ENCODE measurements at regions not wholly inside any gene's neighbourhood (a gene's known extent, or its start where the extent isn't known, plus 50 kb on each side); places are given as distances from the start of the nearest gene placed in this dataset.

DNA sequence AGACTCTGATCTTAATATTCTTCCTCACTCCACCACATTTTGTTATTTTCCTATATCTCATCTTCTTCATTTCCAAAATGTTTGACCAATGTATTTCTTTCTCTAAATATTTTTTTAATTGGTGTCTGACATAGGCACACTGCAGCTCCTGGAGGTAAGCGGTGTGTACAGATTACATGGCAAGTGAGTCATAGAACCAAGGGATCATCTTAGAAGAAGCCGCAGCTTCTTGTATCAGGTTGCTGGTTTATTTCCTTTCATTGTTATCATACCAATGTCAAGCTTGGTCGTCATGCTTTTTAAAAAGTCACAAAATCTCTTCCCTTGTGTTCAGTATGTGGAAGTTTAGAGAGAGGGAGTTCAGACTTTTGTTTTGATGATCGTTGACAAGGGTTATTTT is 526.1 kb upstream of the CDH18 start:
- Histone ChIP-seq H3K36me3 (ENCODE audit: control insufficient read depth, insufficient read depth, low read length) (no peaks in the 10 kb centered on the region), H3K9ac (ENCODE audit: low read depth, low read length) (no peak overlapping the region), H3K4me3 (ENCODE audit: low read depth, low read length) (no peak overlapping the region), H3K27me3 (ENCODE audit: control insufficient read depth, insufficient read depth, low read length) (no peaks in the 10 kb centered on the region), H3K4me1 (ENCODE audit: control insufficient read depth, insufficient read depth, low read length) (no peaks in the 10 kb centered on the region), H3K9me3 (ENCODE audit: control insufficient read depth, insufficient read depth, low read length) (no peaks in the 10 kb centered on the region)

- H3K4me1 ChIP-seq (ENCODE audit: control insufficient read depth, insufficient read depth, low read length): no peaks in the 10 kb centered on the region
- H3K36me3 ChIP-seq (ENCODE audit: control insufficient read depth, insufficient read depth, low read length): no peaks in the 10 kb centered on the region
- H3K4me3 ChIP-seq (ENCODE audit: low read depth, low read length): no peak overlapping the region
- H3K27me3 ChIP-seq (ENCODE audit: control insufficient read depth, insufficient read depth, low read length): no peaks in the 10 kb centered on the region
- H3K9ac ChIP-seq (ENCODE audit: low read depth, low read length): no peak overlapping the region
- H3K9me3 ChIP-seq (ENCODE audit: control insufficient read depth, insufficient read depth, low read length): no peaks in the 10 kb centered on the region
Observed at GRCh38 chr5:20500546-20500945, 512.5 kb upstream of the CDH18 start.

DNA sequence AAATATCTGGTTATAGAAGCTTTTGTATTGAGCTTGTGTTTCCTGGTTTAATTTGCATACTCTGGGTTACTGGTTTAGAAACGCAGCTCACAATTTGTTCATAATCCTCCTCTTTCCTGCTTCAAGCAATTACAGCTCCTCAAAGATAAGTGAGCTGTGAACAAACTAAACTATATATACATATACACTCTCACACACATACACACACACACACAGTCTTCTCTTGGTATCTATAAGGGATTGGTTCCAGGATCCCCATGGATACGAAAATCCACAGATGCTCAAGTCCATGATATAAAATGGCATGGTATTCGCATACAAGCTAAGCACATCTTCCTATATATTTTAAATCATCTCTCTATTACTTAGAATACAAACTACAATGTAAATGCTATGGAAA is 510.9 kb upstream of the CDH18 start:
- Histone ChIP-seq H3K9me3 (ENCODE audit: control insufficient read depth, insufficient read depth, low read length) (no peaks in the 10 kb centered on the region), H3K9ac (ENCODE audit: low read depth, low read length) (no peak overlapping the region)

GRCh38 chr5:20498102-20498501 is 510.1 kb upstream of the CDH18 start:
- no peaks in the 10 kb centered on the region for H3K9me3 ChIP-seq (ENCODE audit: control insufficient read depth, insufficient read depth, low read length)
- H3K27me3 ChIP-seq (ENCODE audit: control insufficient read depth, insufficient read depth, low read length): no peaks in the 10 kb centered on the region
- H3K4me1 ChIP-seq (ENCODE audit: control insufficient read depth, insufficient read depth, low read length): no peaks in the 10 kb centered on the region
- H3K4me3 ChIP-seq (ENCODE audit: low read depth, low read length): no peak overlapping the region
- no peak overlapping the region for H3K9ac ChIP-seq (ENCODE audit: low read depth, low read length)
- H3K36me3 ChIP-seq (ENCODE audit: control insufficient read depth, insufficient read depth, low read length): no peaks in the 10 kb centered on the region

More for the DNA sequence above, 510.9 kb upstream of the CDH18 start:
- no peaks in the 10 kb centered on the region for H3K36me3 ChIP-seq (ENCODE audit: control insufficient read depth, insufficient read depth, low read length)
- H3K4me3 ChIP-seq (ENCODE audit: low read depth, low read length): no peak overlapping the region
- no peaks in the 10 kb centered on the region for H3K4me1 ChIP-seq (ENCODE audit: control insufficient read depth, insufficient read depth, low read length)
- H3K27me3 ChIP-seq (ENCODE audit: control insufficient read depth, insufficient read depth, low read length): no peaks in the 10 kb centered on the region

- no peaks in the 10 kb centered on the region for H3K36me3 ChIP-seq (ENCODE audit: control insufficient read depth, insufficient read depth, low read length)
Observed at GRCh38 chr5:20497356-20497755, 509.4 kb upstream of the CDH18 start.

DNA sequence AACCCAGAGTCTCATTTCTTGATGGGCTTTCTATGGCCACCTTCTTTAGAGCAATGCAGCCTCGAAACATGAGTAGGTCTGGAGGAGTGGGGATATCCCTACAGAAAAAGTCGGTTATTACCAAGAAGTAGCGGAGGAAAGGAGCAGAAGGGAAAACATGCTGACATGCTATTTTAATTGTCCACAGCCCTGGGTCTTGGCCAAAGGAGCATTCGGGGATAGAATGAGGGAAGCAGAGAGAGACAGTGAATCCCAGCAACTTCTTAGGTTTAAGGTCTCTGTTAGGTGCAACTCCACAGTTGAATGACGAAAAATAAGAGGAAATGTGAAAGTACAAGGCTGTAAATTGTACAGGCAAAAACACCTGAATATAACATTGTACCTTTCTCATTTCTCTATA is 506.7 kb upstream of the CDH18 start:
- no peaks in the 10 kb centered on the region for H3K36me3 ChIP-seq (ENCODE audit: control insufficient read depth, insufficient read depth, low read length)
- no peak overlapping the region for H3K4me3 ChIP-seq (ENCODE audit: low read depth, low read length)
- no peak overlapping the region for H3K9ac ChIP-seq (ENCODE audit: low read depth, low read length)
- H3K4me1 ChIP-seq (ENCODE audit: control insufficient read depth, insufficient read depth, low read length): no peaks in the 10 kb centered on the region
- no peaks in the 10 kb centered on the region for H3K9me3 ChIP-seq (ENCODE audit: control insufficient read depth, insufficient read depth, low read length)
- no peaks in the 10 kb centered on the region for H3K27me3 ChIP-seq (ENCODE audit: control insufficient read depth, insufficient read depth, low read length)

More at GRCh38 chr5:20497356-20497755, 509.4 kb upstream of the CDH18 start:
- Histone ChIP-seq H3K9ac (ENCODE audit: low read depth, low read length) (no peak overlapping the region), H3K4me3 (ENCODE audit: low read depth, low read length) (no peak overlapping the region), H3K27me3 (ENCODE audit: control insufficient read depth, insufficient read depth, low read length) (no peaks in the 10 kb centered on the region), H3K4me1 (ENCODE audit: control insufficient read depth, insufficient read depth, low read length) (no peaks in the 10 kb centered on the region), H3K9me3 (ENCODE audit: control insufficient read depth, insufficient read depth, low read length) (no peaks in the 10 kb centered on the region)

DNA sequence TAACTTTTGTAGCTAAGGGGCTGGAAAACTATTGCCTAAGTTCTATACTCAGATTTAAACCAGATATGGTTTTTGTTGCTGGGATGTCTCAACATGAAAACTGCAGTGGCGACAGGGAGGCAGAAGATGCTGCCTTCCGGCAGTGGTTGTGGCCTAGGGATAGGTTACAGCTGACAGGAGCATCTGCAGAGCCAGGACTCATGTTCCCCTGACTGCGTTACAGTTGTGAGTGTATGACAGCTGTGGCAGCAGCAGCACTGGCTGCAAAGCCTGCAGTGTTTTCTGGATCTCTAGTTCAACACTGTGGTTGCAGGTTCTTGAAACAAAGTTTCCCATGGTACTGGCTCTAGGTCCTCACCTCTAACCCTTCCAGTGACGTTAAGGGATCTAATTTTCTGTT is 498.8 kb upstream of the CDH18 start:
- Histone ChIP-seq H3K9me3 (ENCODE audit: control insufficient read depth, insufficient read depth, low read length) (no peaks in the 10 kb centered on the region), H3K36me3 (ENCODE audit: control insufficient read depth, insufficient read depth, low read length) (no peaks in the 10 kb centered on the region), H3K27me3 (ENCODE audit: control insufficient read depth, insufficient read depth, low read length) (no peaks in the 10 kb centered on the region), H3K4me1 (ENCODE audit: control insufficient read depth, insufficient read depth, low read length) (no peaks in the 10 kb centered on the region), H3K4me3 (ENCODE audit: low read depth, low read length) (no peak overlapping the region), H3K9ac (ENCODE audit: low read depth, low read length) (no peak overlapping the region)

DNA sequence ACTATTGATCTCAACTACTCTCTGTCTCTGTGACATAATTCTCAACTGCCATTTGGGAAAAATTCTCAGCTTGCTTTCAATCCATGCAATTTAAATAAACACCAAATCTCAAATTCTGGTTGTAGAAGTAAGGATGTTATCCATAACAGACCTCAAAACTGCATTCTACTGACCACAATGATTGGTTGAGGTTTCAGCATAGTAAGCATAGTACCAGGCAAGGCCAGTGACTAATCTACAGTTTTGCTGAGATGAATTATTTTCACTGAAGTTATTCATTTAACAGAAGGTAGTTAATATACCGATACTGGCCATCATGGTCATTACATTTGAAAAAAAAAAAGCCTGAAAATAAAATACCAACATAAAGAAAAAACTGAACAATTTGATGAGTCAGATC is 488.0 kb upstream of the CDH18 start:
- no peaks in the 10 kb centered on the region for H3K9me3 ChIP-seq (ENCODE audit: control insufficient read depth, insufficient read depth, low read length)
- no peaks in the 10 kb centered on the region for H3K36me3 ChIP-seq (ENCODE audit: control insufficient read depth, insufficient read depth, low read length)
- H3K4me3 ChIP-seq (ENCODE audit: low read depth, low read length): no peak overlapping the region
- H3K27me3 ChIP-seq (ENCODE audit: control insufficient read depth, insufficient read depth, low read length): no peaks in the 10 kb centered on the region
- no peaks in the 10 kb centered on the region for H3K4me1 ChIP-seq (ENCODE audit: control insufficient read depth, insufficient read depth, low read length)
- H3K9ac ChIP-seq (ENCODE audit: low read depth, low read length): no peak overlapping the region

- no peak overlapping the region for H3K9ac ChIP-seq (ENCODE audit: low read depth, low read length)
- H3K9me3 ChIP-seq (ENCODE audit: control insufficient read depth, insufficient read depth, low read length): no peaks in the 10 kb centered on the region
- H3K36me3 ChIP-seq (ENCODE audit: control insufficient read depth, insufficient read depth, low read length): no peaks in the 10 kb centered on the region
- H3K27me3 ChIP-seq (ENCODE audit: control insufficient read depth, insufficient read depth, low read length): no peaks in the 10 kb centered on the region
- H3K4me1 ChIP-seq (ENCODE audit: control insufficient read depth, insufficient read depth, low read length): no peaks in the 10 kb centered on the region
- no peak overlapping the region for H3K4me3 ChIP-seq (ENCODE audit: low read depth, low read length)
Observed at GRCh38 chr5:20470997-20471396, 483.0 kb upstream of the CDH18 start.

GRCh38 chr5:20469792-20470191 is 481.8 kb upstream of the CDH18 start:
- Histone ChIP-seq H3K4me3 (ENCODE audit: low read depth, low read length) (no peak overlapping the region), H3K4me1 (ENCODE audit: control insufficient read depth, insufficient read depth, low read length) (no peaks in the 10 kb centered on the region), H3K36me3 (ENCODE audit: control insufficient read depth, insufficient read depth, low read length) (no peaks in the 10 kb centered on the region), H3K9me3 (ENCODE audit: control insufficient read depth, insufficient read depth, low read length) (no peaks in the 10 kb centered on the region), H3K9ac (ENCODE audit: low read depth, low read length) (no peak overlapping the region), H3K27me3 (ENCODE audit: control insufficient read depth, insufficient read depth, low read length) (no peaks in the 10 kb centered on the region)

DNA sequence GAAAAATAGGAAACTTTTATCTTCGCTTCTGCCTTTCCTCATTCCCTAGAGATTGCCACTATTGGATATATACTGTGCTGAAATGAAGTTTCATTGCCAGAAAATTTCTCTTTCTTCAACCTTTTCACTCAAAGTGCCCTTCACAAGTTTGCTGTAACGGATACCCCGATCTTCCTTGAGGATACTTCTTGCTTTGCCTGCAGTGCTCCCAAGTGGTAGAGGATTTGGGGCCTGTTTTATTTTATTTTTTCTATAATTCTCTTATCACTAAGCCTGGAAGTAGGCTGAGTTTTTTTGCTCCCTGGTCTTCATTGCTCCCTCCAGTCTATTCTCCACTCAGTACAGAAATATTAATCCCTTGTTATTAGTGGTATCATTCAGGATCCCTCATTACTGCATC is 481.4 kb upstream of the CDH18 start:
- Histone ChIP-seq H3K27me3 (ENCODE audit: control insufficient read depth, insufficient read depth, low read length) (no peaks in the 10 kb centered on the region), H3K36me3 (ENCODE audit: control insufficient read depth, insufficient read depth, low read length) (no peaks in the 10 kb centered on the region), H3K9ac (ENCODE audit: low read depth, low read length) (no peak overlapping the region), H3K9me3 (ENCODE audit: control insufficient read depth, insufficient read depth, low read length) (no peaks in the 10 kb centered on the region), H3K4me1 (ENCODE audit: control insufficient read depth, insufficient read depth, low read length) (no peaks in the 10 kb centered on the region), H3K4me3 (ENCODE audit: low read depth, low read length) (no peak overlapping the region)

DNA sequence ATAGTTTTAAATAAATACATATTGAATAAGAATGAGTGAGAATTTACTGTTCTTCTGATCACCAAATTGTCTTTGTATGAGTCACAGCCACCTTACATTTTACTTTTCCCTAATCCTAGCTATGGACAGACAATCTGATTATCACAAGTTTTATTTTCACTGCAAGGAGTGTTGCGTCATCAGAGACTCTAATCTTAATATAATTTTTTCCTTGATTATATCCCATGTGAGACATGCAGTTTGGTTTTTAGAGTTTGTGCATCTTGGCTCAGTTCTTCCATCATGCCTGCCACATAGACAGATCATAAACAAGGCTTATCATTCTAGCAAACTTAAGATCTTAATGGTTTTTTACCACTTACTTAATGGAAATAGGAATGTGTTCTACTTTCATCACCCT is 478.5 kb upstream of the CDH18 start:
- Histone ChIP-seq H3K9me3 (ENCODE audit: control insufficient read depth, insufficient read depth, low read length) (no peaks in the 10 kb centered on the region), H3K4me1 (ENCODE audit: control insufficient read depth, insufficient read depth, low read length) (no peaks in the 10 kb centered on the region)

GRCh38 chr5:20463206-20463605 is 475.2 kb upstream of the CDH18 start:
- no peaks in the 10 kb centered on the region for H3K36me3 ChIP-seq (ENCODE audit: control insufficient read depth, insufficient read depth, low read length)
- no peaks in the 10 kb centered on the region for H3K9me3 ChIP-seq (ENCODE audit: control insufficient read depth, insufficient read depth, low read length)
- H3K9ac ChIP-seq (ENCODE audit: low read depth, low read length): no peak overlapping the region
- no peak overlapping the region for H3K4me3 ChIP-seq (ENCODE audit: low read depth, low read length)
- H3K27me3 ChIP-seq (ENCODE audit: control insufficient read depth, insufficient read depth, low read length): no peaks in the 10 kb centered on the region
- no peaks in the 10 kb centered on the region for H3K4me1 ChIP-seq (ENCODE audit: control insufficient read depth, insufficient read depth, low read length)

More for the DNA sequence above, 478.5 kb upstream of the CDH18 start:
- Histone ChIP-seq H3K36me3 (ENCODE audit: control insufficient read depth, insufficient read depth, low read length) (no peaks in the 10 kb centered on the region), H3K9ac (ENCODE audit: low read depth, low read length) (no peak overlapping the region), H3K4me3 (ENCODE audit: low read depth, low read length) (no peak overlapping the region), H3K27me3 (ENCODE audit: control insufficient read depth, insufficient read depth, low read length) (no peaks in the 10 kb centered on the region)

Data from iPS-15b (cell line).